HFFc6 (cell line): ENCODE measurements at regions not wholly inside any gene's neighbourhood (a gene's known extent, or its start where the extent isn't known, plus 50 kb on each side); places are given as distances from the start of the nearest gene placed in this dataset.
"Not testable (repeated sequence)": the region's sequence is repeated elsewhere in the genome, so short reads cannot be mapped to it uniquely, and the experiment has no call there.

Experiments used
- DNase-seq: peaks from one replicate; pipeline ENCODE4 v3.0.0-alpha.2; 2018
- H3K27ac Mint-ChIP-seq: 2 replicates; pipeline ENCODE4 v1.8.0; 2020; ENCODE audit warnings: mild to moderate bottlenecking, mixed read lengths
- H3K27me3 Mint-ChIP-seq: 2 replicates; pipeline ENCODE4 v1.8.0; 2021; ENCODE audit warnings: mild to moderate bottlenecking, moderate library complexity, mixed read lengths; ENCODE audit not compliant: insufficient read depth
- H3K36me3 Mint-ChIP-seq: 2 replicates; pipeline ENCODE4 v1.8.0; 2021; ENCODE audit warnings: low read depth, mixed read lengths
- H3K4me1 Mint-ChIP-seq: 2 replicates; pipeline ENCODE4 v1.8.0; 2020; ENCODE audit warnings: low read depth, mixed read lengths
- H3K4me3 Mint-ChIP-seq: 2 replicates; pipeline ENCODE4 v1.8.0; 2020; ENCODE audit warnings: mild to moderate bottlenecking, moderate library complexity, mixed read lengths
- H3K9me3 Mint-ChIP-seq: 2 replicates; pipeline ENCODE4 v1.8.0; 2020; ENCODE audit warnings: mild to moderate bottlenecking, mixed read lengths
- CTCF ChIP-seq: fragments of 200-600 bp; sonication (generic); IDR thresholded peaks from 2 replicates; pipeline ENCODE4 v1.5.0; 2021; ENCODE audit warnings: antibody characterized with exemption, mild to moderate bottlenecking

- TF ChIP-seq CTCF, result no peak
- Mint-ChIP-seq H3K9me3 (no peaks in the 10 kb centered on the region), H3K27ac (no peak overlapping the region), H3K36me3 (no peaks in the 10 kb centered on the region), H3K27me3 (no peaks in the 10 kb centered on the region; the same call in 1 of the 2 replicates), H3K4me1 (peaks cover 10% of the 10 kb centered on the region), H3K4me3 (no peak overlapping the region)
- no peak for DNase-seq
Measured at GRCh38 chr6:133806382-133807140, 82.4 kb upstream of the TCF21 start.

GRCh38 chr6:133807501-133807900, 81.4 kb upstream of the TCF21 start:
- H3K9me3 Mint-ChIP-seq, result no peaks in the 10 kb centered on the region; the same call in 1 of the 2 replicates
- no peaks in the 10 kb centered on the region; the same call in 1 of the 2 replicates for H3K27me3 Mint-ChIP-seq
- H3K36me3 Mint-ChIP-seq, result no peaks in the 10 kb centered on the region
- no peak overlapping the region for H3K4me3 Mint-ChIP-seq
- no peak for TF ChIP-seq CTCF
- no peak overlapping the region for H3K27ac Mint-ChIP-seq
- no peak for DNase-seq
- H3K4me1 Mint-ChIP-seq, result peaks cover 10% of the 10 kb centered on the region

- H3K36me3 Mint-ChIP-seq, result peaks cover 4% of the 10 kb centered on the region; the same call in 1 of the 2 replicates
- no peak for TF ChIP-seq CTCF
- no peak overlapping the region for H3K27ac Mint-ChIP-seq
- H3K4me1 Mint-ChIP-seq, result peaks cover 6% of the 10 kb centered on the region
- DNase-seq, result no peak
- H3K27me3 Mint-ChIP-seq, result no peaks in the 10 kb centered on the region; the same call in 1 of the 2 replicates
- peaks cover 4% of the 10 kb centered on the region; the same call in 1 of the 2 replicates for H3K9me3 Mint-ChIP-seq
- no peak overlapping the region for H3K4me3 Mint-ChIP-seq
Measured at GRCh38 chr6:133809406-133809805, 79.5 kb upstream of the TCF21 start.

- H3K9me3 Mint-ChIP-seq, result peaks cover 9% of the 10 kb centered on the region; the same call in 1 of the 2 replicates
- no peak for TF ChIP-seq CTCF
- peaks cover 14% of the 10 kb centered on the region for H3K4me1 Mint-ChIP-seq
- no peak overlapping the region for H3K27ac Mint-ChIP-seq
- H3K27me3 Mint-ChIP-seq, result no peaks in the 10 kb centered on the region; the same call in 1 of the 2 replicates
- H3K4me3 Mint-ChIP-seq, result no peak overlapping the region
- peaks cover 4% of the 10 kb centered on the region; the same call in 1 of the 2 replicates for H3K36me3 Mint-ChIP-seq
- no peak for DNase-seq
Measured at GRCh38 chr6:133811557-133811956, 77.4 kb upstream of the TCF21 start.

GRCh38 chr6:133812446-133812845, 76.5 kb upstream of the TCF21 start:
- not testable (repeated sequence) for H3K4me3 Mint-ChIP-seq, H3K27ac Mint-ChIP-seq, DNase-seq, H3K36me3 Mint-ChIP-seq, H3K27me3 Mint-ChIP-seq, H3K9me3 Mint-ChIP-seq
- peaks cover 14% of the 10 kb centered on the region for H3K4me1 Mint-ChIP-seq

GRCh38 chr6:133814238-133814637, 74.7 kb upstream of the TCF21 start:
- Mint-ChIP-seq H3K27me3 (no peaks in the 10 kb centered on the region; the same call in none of the 2 replicates), H3K36me3 (peaks cover 4% of the 10 kb centered on the region; the same call in 1 of the 2 replicates), H3K9me3 (peaks cover 9% of the 10 kb centered on the region; the same call in 1 of the 2 replicates), H3K4me1 (peaks cover 14% of the 10 kb centered on the region), H3K4me3 (no peak overlapping the region), H3K27ac (peak overlapping the region; percentile 35; the same call in 1 of the 2 replicates)
- DNase-seq, result no peak
- no peak for TF ChIP-seq CTCF
